Panc1 (cell line): ENCODE measurements at regions not wholly inside any gene's neighbourhood (a gene's known extent, or its start where the extent isn't known, plus 50 kb on each side); places are given as distances from the start of the nearest gene placed in this dataset.

Experiments used
- CTCF ChIP-seq: fragments of 450-650 bp; IDR thresholded peaks from 2 replicates; pipeline ENCODE4 v1.5.1; 2017; ENCODE audit warnings: mild to moderate bottlenecking
- REST ChIP-seq, 2 experiments: IDR thresholded peaks; 2 replicates each; pipeline ENCODE4 v1.6.1; 2011 to 2012; ENCODE audit warnings: low read depth in 2 of 2, control low read depth in 1 of 2, low read length in 1 of 2, mild to moderate bottlenecking in 1 of 2, moderate library complexity in 1 of 2; ENCODE audit not compliant: insufficient read depth in 1 of 2

- TF ChIP-seq CTCF (no peak), REST (IDR thresholded peaks at IDR 0.05; ENCODE audit: insufficient read depth in 1 of 2, low read depth in 2 of 2, low read length in 1 of 2) (no peak)
These were observed 165.5 kb downstream of the KIF26A start for GRCh38 chr14:104303705-104304425.
